Kidney (tissue), 13 donors: ENCODE measurements at regions not wholly inside any gene's neighbourhood (a gene's known extent, or its start where the extent isn't known, plus 50 kb on each side); places are given as distances from the start of the nearest gene placed in this dataset.

ENCODE experiments used
- DNase-seq, 5 donors: peaks; one replicate each; pipeline ENCODE4 v3.0.0-alpha.2; 2013 to 2020
- FAIRE-seq: peaks from 2 replicates; lab custom pipeline; 2012; peaks lifted over from hg19 to GRCh38; lab: Jason Lieb, UNC
- H3K27ac ChIP-seq, 2 donors: one replicate each; pipeline ENCODE4 v1.7.0; 2013; ENCODE audit warnings: low read depth in 2 of 2, low read length in 2 of 2, inconsistent platforms in 1 of 2
- H3K27me3 ChIP-seq: one replicate; pipeline ENCODE4 v1.7.1; 2013; ENCODE audit warnings: low read length, inconsistent platforms; ENCODE audit not compliant: control insufficient read depth, insufficient read depth
- H3K36me3 ChIP-seq, 3 donors: one replicate each; pipeline versions ENCODE4 v1.7.0 to v1.7.1; 2013; ENCODE audit warnings: low read length in 3 of 3, control low read depth in 1 of 3, inconsistent platforms in 1 of 3; ENCODE audit not compliant: insufficient read depth in 3 of 3, control insufficient read depth in 2 of 3
- H3K4me1 ChIP-seq, 3 donors: one replicate each; pipeline versions ENCODE4 v1.7.0 to v1.7.1; 2013; ENCODE audit warnings: low read length in 3 of 3, inconsistent platforms in 1 of 3, low read depth in 1 of 3; ENCODE audit not compliant: control insufficient read depth in 2 of 3, insufficient read depth in 2 of 3
- H3K4me3 ChIP-seq, 3 donors: one replicate each; pipeline versions ENCODE4 v1.7.0 to v1.8.1; 2013; ENCODE audit warnings: low read length in 3 of 3, control low read depth in 1 of 3, inconsistent platforms in 1 of 3
- H3K9ac ChIP-seq, 3 donors: one replicate each; pipeline versions ENCODE4 v1.7.0 to v1.7.1; 2013; ENCODE audit warnings: low read length in 3 of 3, control low read depth in 1 of 3, inconsistent platforms in 1 of 3
- H3K9me3 ChIP-seq, 3 donors: one replicate each; pipeline versions ENCODE4 v1.7.0 to v1.7.1; 2013; ENCODE audit warnings: low read length in 3 of 3, control low read depth in 1 of 3, inconsistent platforms in 1 of 3; ENCODE audit not compliant: control insufficient read depth in 2 of 3, insufficient read depth in 1 of 3
- CTCF ChIP-seq: IDR thresholded peaks from 3 replicates; pipeline ENCODE4 v1.5.1; 2012; ENCODE audit warnings: mild to moderate bottlenecking, moderate library complexity, borderline replicate concordance; ENCODE audit not compliant: insufficient read depth; ENCODE audit errors: extremely low read depth
- intact Hi-C: fragments of 100-400 bp; cut with DNase I; formaldehyde crosslinking; loops from one replicate; pipeline ENCODE4 v1.11.1; 2022
- donor health status: control.
- donor health status: control.
- donor health status: control.
- donor health status: control.
- donor health status: control.
- donor health status: DM: yes; HTN: yes; CAD: no.
- donor health status: Normal renal cell carcinoma (clear cell type).

DNA sequence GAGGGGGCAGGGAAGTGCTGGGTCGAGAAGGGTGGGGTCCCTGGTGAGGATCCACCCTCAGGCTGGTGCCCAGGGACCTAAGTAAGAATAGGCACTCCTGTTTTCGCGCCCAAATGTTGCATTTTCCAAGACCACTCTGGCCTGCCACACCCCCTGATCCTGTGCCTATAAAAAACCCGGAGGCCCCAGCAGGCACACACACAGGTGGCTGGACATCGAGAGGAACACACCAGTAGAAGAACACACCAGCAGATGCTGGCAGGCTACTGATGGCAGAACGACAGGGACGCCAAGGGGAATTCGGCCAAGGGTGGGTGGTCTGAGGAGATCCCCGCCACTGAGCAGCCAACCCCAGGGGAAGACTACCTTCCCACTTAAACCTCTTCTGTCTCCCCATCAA is 633.9 kb upstream of the POT1 start:
- intact Hi-C loops = no loop called here
- TF ChIP-seq CTCF = no peak
- H3K4me3 ChIP-seq = no peak overlapping the region
- no peaks in the 10 kb centered on the region for H3K4me1 ChIP-seq
- no peak for FAIRE-seq
- no peaks in the 10 kb centered on the region for H3K36me3 ChIP-seq
- H3K27me3 ChIP-seq = no peaks in the 10 kb centered on the region
- H3K9ac ChIP-seq = no peak overlapping the region
- H3K27ac ChIP-seq = no peak overlapping the region
- no peaks in the 10 kb centered on the region for H3K9me3 ChIP-seq
- DNase-seq = peak in 1 of 5 donors; percentile 36

DNA sequence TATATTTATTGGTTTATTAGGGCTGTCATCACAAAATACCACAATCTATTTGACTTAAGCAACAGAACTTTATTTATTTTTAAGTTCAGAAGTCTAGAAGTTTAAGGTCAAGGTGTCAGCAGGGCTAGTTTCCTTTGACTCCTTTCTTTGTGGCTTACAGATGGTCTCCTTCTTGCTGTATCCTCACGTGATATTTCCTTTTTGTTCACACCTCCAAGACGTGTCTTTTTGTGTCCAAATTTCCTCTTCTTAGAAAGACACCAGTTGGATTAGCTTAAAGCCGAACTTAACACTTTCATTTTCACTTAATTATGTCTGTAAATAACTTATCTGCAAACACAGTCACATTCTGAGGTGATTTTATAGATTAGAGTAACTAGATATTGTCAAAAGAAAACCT is 631.4 kb upstream of the POT1 start:
- no peak for TF ChIP-seq CTCF
- Histone ChIP-seq H3K27ac (no peak overlapping the region), H3K9me3 (no peaks in the 10 kb centered on the region), H3K9ac (no peak overlapping the region), H3K4me1 (no peaks in the 10 kb centered on the region), H3K36me3 (no peaks in the 10 kb centered on the region), H3K27me3 (no peaks in the 10 kb centered on the region), H3K4me3 (peak overlapping the region in 2 of 3 donors; percentile 28 to 48)
- DNase-seq = no peak
- intact Hi-C loops = no loop called here
- FAIRE-seq = no peak

DNA sequence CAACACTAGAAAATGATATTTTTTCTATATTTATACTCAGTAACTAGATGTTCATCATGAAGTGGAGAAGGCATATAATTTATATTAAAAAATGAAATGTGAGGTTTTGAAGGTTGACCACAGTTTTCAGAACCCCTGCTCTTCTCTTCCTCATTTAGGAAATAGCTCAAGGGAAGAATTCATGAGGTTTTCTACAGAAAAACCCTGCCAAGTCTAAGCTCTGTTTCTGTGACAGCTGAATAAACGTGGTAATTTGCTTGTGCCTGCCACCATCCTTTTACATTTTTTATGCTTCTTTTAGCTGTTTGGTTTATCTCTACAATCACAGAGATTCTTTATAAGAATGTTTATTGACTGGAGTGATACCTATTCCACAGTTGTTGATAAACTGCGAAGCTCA is 630.3 kb upstream of the POT1 start:
- FAIRE-seq (no peak), DNase-seq (no peak)
- H3K27ac ChIP-seq = no peak overlapping the region
- no peak overlapping the region for H3K4me3 ChIP-seq
- TF ChIP-seq CTCF = no peak
- no peaks in the 10 kb centered on the region for H3K9me3 ChIP-seq
- no peaks in the 10 kb centered on the region for H3K4me1 ChIP-seq
- no peak overlapping the region for H3K9ac ChIP-seq
- H3K27me3 ChIP-seq = no peaks in the 10 kb centered on the region
- no peaks in the 10 kb centered on the region for H3K36me3 ChIP-seq
- intact Hi-C loops = no loop called here

DNA sequence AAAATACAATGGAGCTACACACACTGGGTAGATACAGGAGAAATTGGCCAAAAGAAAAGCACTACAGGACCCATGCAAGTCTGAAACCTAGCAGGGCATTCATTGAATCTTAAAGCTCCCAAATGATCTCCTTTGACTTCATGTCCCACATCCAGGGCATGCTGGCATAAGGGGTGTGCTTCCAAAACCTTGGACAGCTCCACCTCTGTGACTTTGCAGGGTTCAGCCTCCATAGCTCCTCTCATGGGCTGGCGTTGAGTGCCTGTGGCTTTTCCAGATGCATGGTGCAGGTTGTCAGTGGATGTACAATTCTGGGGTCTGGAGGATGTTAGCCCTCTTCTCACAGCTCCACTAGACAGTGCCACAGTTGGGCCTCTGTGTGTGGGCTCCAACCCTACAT is 626.3 kb upstream of the POT1 start:
- DNase-seq (no peak), FAIRE-seq (no peak)
- Histone ChIP-seq H3K27me3 (no peaks in the 10 kb centered on the region), H3K9ac (no peak overlapping the region), H3K36me3 (no peaks in the 10 kb centered on the region), H3K9me3 (no peaks in the 10 kb centered on the region), H3K27ac (no peak overlapping the region), H3K4me3 (no peak overlapping the region), H3K4me1 (no peaks in the 10 kb centered on the region)
- intact Hi-C loops = no loop called here
- no peak for TF ChIP-seq CTCF
